GM18499 (cell line): ENCODE measurements at regions not wholly inside any gene's neighbourhood (a gene's known extent, or its start where the extent isn't known, plus 50 kb on each side); places are given as distances from the start of the nearest gene placed in this dataset.
"Not testable (repeated sequence)": the region's sequence is repeated elsewhere in the genome, so short reads cannot be mapped to it uniquely, and the experiment has no call there.

Source experiments
- ATAC-seq: cut with Tn5 transposase; IDR thresholded peaks from one replicate; pipeline ENCODE4 v1.9.1; 2021; ENCODE audit warnings: moderate number of reproducible peaks; ENCODE audit not compliant: insufficient read depth, unreplicated experiment

GRCh38 chr18:64398320-64398719, 249.4 kb upstream of the LINC00305 start:
- peak; percentile 83 for ATAC-seq

- no peak for ATAC-seq
Measured at GRCh38 chr18:64392202-64392601, 243.3 kb upstream of the LINC00305 start.

GRCh38 chr18:64384101-64384500, 235.2 kb upstream of the LINC00305 start:
- no peak for ATAC-seq

GRCh38 chr18:64380117-64380516, 231.2 kb upstream of the LINC00305 start:
- ATAC-seq: peak; percentile 99

GRCh38 chr18:64379662-64380061, 230.8 kb upstream of the LINC00305 start:
- no peak for ATAC-seq

GRCh38 chr18:64377446-64377845, 228.6 kb upstream of the LINC00305 start:
- ATAC-seq: no peak

GRCh38 chr18:64372850-64373249, 224.0 kb upstream of the LINC00305 start:
- ATAC-seq: no peak

- ATAC-seq: not testable (repeated sequence)
Measured at GRCh38 chr18:64369830-64370440, 221.0 kb upstream of the LINC00305 start.

- no peak for ATAC-seq
Measured at GRCh38 chr18:64365106-64365505, 216.2 kb upstream of the LINC00305 start.

- ATAC-seq: no peak
Measured at GRCh38 chr18:64337673-64338072, 188.8 kb upstream of the LINC00305 start.

GRCh38 chr18:64337018-64337417, 188.1 kb upstream of the LINC00305 start:
- no peak for ATAC-seq

- ATAC-seq: no peak
Measured at GRCh38 chr18:64334748-64335147, 185.9 kb upstream of the LINC00305 start.

GRCh38 chr18:64333584-64333983, 184.7 kb upstream of the LINC00305 start:
- ATAC-seq: no peak

GRCh38 chr18:64332835-64333234, 183.9 kb upstream of the LINC00305 start:
- ATAC-seq: no peak

- no peak for ATAC-seq
Measured at GRCh38 chr18:64331419-64331818, 182.5 kb upstream of the LINC00305 start.

- no peak for ATAC-seq
Measured at GRCh38 chr18:64330931-64331330, 182.0 kb upstream of the LINC00305 start.

- no peak for ATAC-seq
Measured at GRCh38 chr18:64330161-64330560, 181.3 kb upstream of the LINC00305 start.

- ATAC-seq: no peak
Measured at GRCh38 chr18:64322189-64322588, 173.3 kb upstream of the LINC00305 start.

GRCh38 chr18:64318547-64318946, 169.7 kb upstream of the LINC00305 start:
- no peak for ATAC-seq

GRCh38 chr18:64311859-64312258, 163.0 kb upstream of the LINC00305 start:
- ATAC-seq: no peak

- no peak for ATAC-seq
Measured at GRCh38 chr18:64295839-64296238, 147.0 kb upstream of the LINC00305 start.

- ATAC-seq: no peak
Measured at GRCh38 chr18:64294967-64295366, 146.1 kb upstream of the LINC00305 start.

- no peak for ATAC-seq
Measured at GRCh38 chr18:64288432-64288831, 139.5 kb upstream of the LINC00305 start.
